Right ventricle myocardium superior (tissue), 1 donor: ENCODE measurements at regions not wholly inside any gene's neighbourhood (a gene's known extent, or its start where the extent isn't known, plus 50 kb on each side); places are given as distances from the start of the nearest gene placed in this dataset.

Experiments
- ATAC-seq: fragments of 200-7000 bp; cut with Tn5 transposase; one replicate; pipeline ENCODE4 v1.9.1; 2020; ENCODE audit warnings: mild to moderate bottlenecking; ENCODE audit not compliant: poor library complexity
- DNase-seq: peaks from one replicate; pipeline ENCODE4 v3.0.0-alpha.2; 2020
- intact Hi-C: fragments of 100-400 bp; cut with DNase I; formaldehyde crosslinking; loops from one replicate; pipeline ENCODE4 v1.11.2; 2022
- donor health status: DM: no; HTN: yes; CAD: no; lungs with severe emphysema.

- ATAC-seq (no peak), DNase-seq (no peak)
- intact Hi-C loops = no loop called here
These were observed 1185.7 kb upstream of the TSPY4 start for GRCh38 chrY:8151561-8151960.

- no peak for DNase-seq
- intact Hi-C loops = no loop called here
- no peak for ATAC-seq
These were observed 1208.7 kb upstream of the TSPY4 start for GRCh38 chrY:8128578-8128977.

- intact Hi-C loops = no loop called here
- ATAC-seq (no peak), DNase-seq (no peak)
These were observed 1211.2 kb upstream of the TSPY4 start for GRCh38 chrY:8125907-8126571.

- no peak for ATAC-seq
- no peak for DNase-seq
- intact Hi-C loops = no loop called here
These were observed 1210.3 kb upstream of the AMELY start for GRCh38 chrY:8121825-8122224.

- DNase-seq (no peak), ATAC-seq (no peak)
- intact Hi-C loops = no loop called here
These were observed 1182.9 kb upstream of the AMELY start for GRCh38 chrY:8094429-8094828.

- ATAC-seq (no peak), DNase-seq (no peak)
- intact Hi-C loops = no loop called here
These were observed 1181.4 kb upstream of the AMELY start for GRCh38 chrY:8092926-8093325.

- ATAC-seq (no peak), DNase-seq (no peak)
- intact Hi-C loops = no loop called here
These were observed 1174.4 kb upstream of the AMELY start for GRCh38 chrY:8085925-8086324.

GRCh38 chrY:8084192-8084591 is 1172.6 kb upstream of the AMELY start:
- DNase-seq = no peak
- intact Hi-C loops = no loop called here
- no peak for ATAC-seq

- no peak for DNase-seq
- ATAC-seq = no peak
- intact Hi-C loops = no loop called here
These were observed 1169.6 kb upstream of the AMELY start for GRCh38 chrY:8081151-8081550.

GRCh38 chrY:8065220-8065619 is 1153.7 kb upstream of the AMELY start:
- intact Hi-C loops = no loop called here
- peak; percentile 63 for ATAC-seq
- DNase-seq = no peak

- DNase-seq (no peak), ATAC-seq (peak; percentile 90)
- intact Hi-C loops = no loop called here
These were observed 1152.9 kb upstream of the AMELY start for GRCh38 chrY:8064500-8064899.

GRCh38 chrY:8063973-8064372 is 1152.4 kb upstream of the AMELY start:
- intact Hi-C loops = no loop called here
- ATAC-seq (no peak), DNase-seq (no peak)

- intact Hi-C loops = no loop called here
- DNase-seq (no peak), ATAC-seq (no peak)
These were observed 1147.1 kb upstream of the AMELY start for GRCh38 chrY:8058613-8059012.

GRCh38 chrY:8051340-8051739 is 1139.8 kb upstream of the AMELY start:
- DNase-seq (no peak), ATAC-seq (no peak)
- intact Hi-C loops = no loop called here

- ATAC-seq (no peak), DNase-seq (no peak)
- intact Hi-C loops = no loop called here
These were observed 1129.7 kb upstream of the AMELY start for GRCh38 chrY:8041238-8041637.

- no peak for ATAC-seq
- no peak for DNase-seq
- intact Hi-C loops = no loop called here
These were observed 1125.0 kb upstream of the AMELY start for GRCh38 chrY:8036563-8036962.

- ATAC-seq = no peak
- no peak for DNase-seq
- intact Hi-C loops = no loop called here
These were observed 1124.1 kb upstream of the AMELY start for GRCh38 chrY:8035653-8036052.

GRCh38 chrY:8034673-8035072 is 1123.1 kb upstream of the AMELY start:
- ATAC-seq (no peak), DNase-seq (no peak)
- intact Hi-C loops = no loop called here

- ATAC-seq = no peak
- intact Hi-C loops = no loop called here
These were observed 1121.6 kb upstream of the AMELY start for GRCh38 chrY:8033200-8033599.

GRCh38 chrY:8020540-8020939 is 1109.0 kb upstream of the AMELY start:
- ATAC-seq (no peak), DNase-seq (no peak)
- intact Hi-C loops = no loop called here

More at GRCh38 chrY:8033200-8033599, 1121.6 kb upstream of the AMELY start:
- DNase-seq = no peak

GRCh38 chrY:8011515-8011914 is 1100.0 kb upstream of the AMELY start:
- intact Hi-C loops = no loop called here
- no peak for DNase-seq
- no peak for ATAC-seq
